Activated CD8-positive, alpha-beta T cell treated with anti-CD3 and anti-CD28 coated beads for 36 hours (primary cell): ENCODE measurements at regions not wholly inside any gene's neighbourhood (a gene's known extent, or its start where the extent isn't known, plus 50 kb on each side); places are given as distances from the start of the nearest gene placed in this dataset.

ENCODE experiments used
- ATAC-seq: fragments of 200-7000 bp; cut with Tn5 transposase; one replicate; pipeline ENCODE4 v1.10.0; 2021; ENCODE audit warnings: mild to moderate bottlenecking, moderate library complexity
- CTCF ChIA-PET: fragments of 350-600 bp; sonication (Branson Sonifier 250); formaldehyde crosslinking; loops from one replicate; lab custom pipeline; 2021; ENCODE audit warnings: antibody characterized with exemption; lab: Charles Lee
- POLR2A ChIA-PET: fragments of 350-600 bp; sonication (Branson Sonifier 250); formaldehyde crosslinking; loops from one replicate; lab custom pipeline; 2021; ENCODE audit warnings: antibody characterized with exemption; lab: Charles Lee
- DNase-seq: peaks from one replicate; pipeline ENCODE4 v3.0.0-alpha.2; 2020
- H3K27ac Mint-ChIP-seq: one replicate; pipeline ENCODE4 v1.8.0; 2021; ENCODE audit warnings: mild to moderate bottlenecking, mixed read lengths
- H3K27me3 Mint-ChIP-seq: one replicate; pipeline ENCODE4 v1.8.0; 2021; ENCODE audit warnings: mixed read lengths
- H3K36me3 Mint-ChIP-seq: one replicate; pipeline ENCODE4 v1.8.0; 2021; ENCODE audit warnings: low read depth, mixed read lengths
- H3K4me1 Mint-ChIP-seq: one replicate; pipeline ENCODE4 v1.8.0; 2021; ENCODE audit warnings: low read depth, mixed read lengths
- H3K4me3 Mint-ChIP-seq: one replicate; pipeline ENCODE4 v1.8.0; 2021; ENCODE audit warnings: mild to moderate bottlenecking, moderate library complexity, mixed read lengths
- H3K9me3 Mint-ChIP-seq: one replicate; pipeline ENCODE4 v1.8.0; 2021; ENCODE audit warnings: mixed read lengths
- intact Hi-C: fragments of 100-400 bp; cut with micrococcal nuclease; formaldehyde crosslinking; loops from one replicate; pipeline ENCODE4 v1.10.0; 2022
- TF ChIP-seq, protein P1 (sequence below): fragments of 200-600 bp; IDR thresholded peaks from one replicate; pipeline ENCODE4 v1.8.0; 2022; ENCODE audit warnings: antibody characterized with exemption, mild to moderate bottlenecking

- ATAC-seq = no peak
- Mint-ChIP-seq H3K27ac (no peak overlapping the region), H3K4me1 (no peaks in the 10 kb centered on the region), H3K27me3 (no peaks in the 10 kb centered on the region), H3K9me3 (peaks cover 3% of the 10 kb centered on the region), H3K4me3 (no peak overlapping the region), H3K36me3 (no peaks in the 10 kb centered on the region)
- no peak for DNase-seq
- POLR2A ChIA-PET = no interaction called here
- TF ChIP-seq, protein P1, sequence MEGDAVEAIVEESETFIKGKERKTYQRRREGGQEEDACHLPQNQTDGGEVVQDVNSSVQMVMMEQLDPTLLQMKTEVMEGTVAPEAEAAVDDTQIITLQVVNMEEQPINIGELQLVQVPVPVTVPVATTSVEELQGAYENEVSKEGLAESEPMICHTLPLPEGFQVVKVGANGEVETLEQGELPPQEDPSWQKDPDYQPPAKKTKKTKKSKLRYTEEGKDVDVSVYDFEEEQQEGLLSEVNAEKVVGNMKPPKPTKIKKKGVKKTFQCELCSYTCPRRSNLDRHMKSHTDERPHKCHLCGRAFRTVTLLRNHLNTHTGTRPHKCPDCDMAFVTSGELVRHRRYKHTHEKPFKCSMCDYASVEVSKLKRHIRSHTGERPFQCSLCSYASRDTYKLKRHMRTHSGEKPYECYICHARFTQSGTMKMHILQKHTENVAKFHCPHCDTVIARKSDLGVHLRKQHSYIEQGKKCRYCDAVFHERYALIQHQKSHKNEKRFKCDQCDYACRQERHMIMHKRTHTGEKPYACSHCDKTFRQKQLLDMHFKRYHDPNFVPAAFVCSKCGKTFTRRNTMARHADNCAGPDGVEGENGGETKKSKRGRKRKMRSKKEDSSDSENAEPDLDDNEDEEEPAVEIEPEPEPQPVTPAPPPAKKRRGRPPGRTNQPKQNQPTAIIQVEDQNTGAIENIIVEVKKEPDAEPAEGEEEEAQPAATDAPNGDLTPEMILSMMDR = no peak
- intact Hi-C loops = no loop called here
- CTCF ChIA-PET = no interaction called here
These were observed 507.9 kb upstream of the CDH2 start for GRCh38 chr18:28684746-28685355.

- Mint-ChIP-seq H3K27me3 (no peaks in the 10 kb centered on the region), H3K9me3 (peaks cover 6% of the 10 kb centered on the region), H3K27ac (no peak overlapping the region), H3K4me1 (no peaks in the 10 kb centered on the region), H3K4me3 (no peak overlapping the region), H3K36me3 (no peaks in the 10 kb centered on the region)
- ChIA-PET POLR2A (no interaction called here), CTCF (no interaction called here)
- ATAC-seq (no peak), DNase-seq (no peak)
- TF ChIP-seq, protein P1 = no peak
- intact Hi-C loops = no loop called here
These were observed 506.0 kb upstream of the CDH2 start for GRCh38 chr18:28682912-28683311.

GRCh38 chr18:28669165-28669564 lies 492.2 kb upstream of the CDH2 start:
- POLR2A ChIA-PET = no interaction called here
- Mint-ChIP-seq H3K27me3 (no peaks in the 10 kb centered on the region), H3K27ac (no peak overlapping the region), H3K4me3 (no peak overlapping the region), H3K36me3 (no peaks in the 10 kb centered on the region), H3K4me1 (no peaks in the 10 kb centered on the region), H3K9me3 (peaks cover 17% of the 10 kb centered on the region)
- TF ChIP-seq, protein P1 = no peak
- intact Hi-C loops = no loop called here
- DNase-seq (no peak), ATAC-seq (no peak)
- CTCF ChIA-PET = no interaction called here

DNA sequence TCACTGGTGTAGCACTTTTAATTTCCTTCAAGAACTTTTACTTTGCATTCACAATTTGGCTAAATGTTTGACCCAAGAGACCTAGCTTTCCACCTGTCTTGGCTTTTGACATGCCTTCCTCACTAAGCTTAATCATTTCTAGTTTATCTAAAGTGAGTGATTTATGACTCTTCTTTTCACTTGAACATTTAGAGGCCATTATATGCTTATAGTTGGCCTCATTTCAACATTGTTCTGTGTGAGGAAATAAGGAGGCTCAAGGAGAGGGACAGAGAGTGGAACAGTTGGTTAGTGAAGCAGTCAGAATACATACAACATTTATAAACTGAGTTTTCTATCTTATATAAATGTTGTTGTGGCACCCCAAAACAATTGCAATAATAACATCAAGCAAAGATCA lies 489.3 kb upstream of the CDH2 start:
- CTCF ChIA-PET = no interaction called here
- intact Hi-C loops = no loop called here
- no peak for DNase-seq
- Mint-ChIP-seq H3K4me1 (no peaks in the 10 kb centered on the region), H3K36me3 (no peaks in the 10 kb centered on the region), H3K27me3 (no peaks in the 10 kb centered on the region), H3K27ac (no peak overlapping the region), H3K9me3 (peaks cover 14% of the 10 kb centered on the region), H3K4me3 (no peak overlapping the region)
- TF ChIP-seq, protein P1 = no peak
- no peak for ATAC-seq
- POLR2A ChIA-PET = no interaction called here

GRCh38 chr18:28657961-28658360 lies 481.0 kb upstream of the CDH2 start:
- ATAC-seq = no peak
- Mint-ChIP-seq H3K36me3 (no peaks in the 10 kb centered on the region), H3K4me1 (no peaks in the 10 kb centered on the region), H3K27me3 (no peaks in the 10 kb centered on the region), H3K9me3 (peaks cover 8% of the 10 kb centered on the region), H3K4me3 (no peak overlapping the region), H3K27ac (no peak overlapping the region)
- ChIA-PET POLR2A (no interaction called here), CTCF (no interaction called here)
- intact Hi-C loops = no loop called here
- no peak for DNase-seq
- TF ChIP-seq, protein P1 = no peak
